Hippocampal formation (tissue), 2 donors: ENCODE measurements at regions not wholly inside any gene's neighbourhood (a gene's known extent, or its start where the extent isn't known, plus 50 kb on each side); places are given as distances from the start of the nearest gene placed in this dataset.
"Not testable (repeated sequence)": the region's sequence is repeated elsewhere in the genome, so short reads cannot be mapped to it uniquely, and the experiment has no call there.

Source experiments
- DNase-seq, 2 donors: peaks; one replicate each; lab custom pipeline; 2025; lab: John Stamatoyannopoulos, UW

DNA sequence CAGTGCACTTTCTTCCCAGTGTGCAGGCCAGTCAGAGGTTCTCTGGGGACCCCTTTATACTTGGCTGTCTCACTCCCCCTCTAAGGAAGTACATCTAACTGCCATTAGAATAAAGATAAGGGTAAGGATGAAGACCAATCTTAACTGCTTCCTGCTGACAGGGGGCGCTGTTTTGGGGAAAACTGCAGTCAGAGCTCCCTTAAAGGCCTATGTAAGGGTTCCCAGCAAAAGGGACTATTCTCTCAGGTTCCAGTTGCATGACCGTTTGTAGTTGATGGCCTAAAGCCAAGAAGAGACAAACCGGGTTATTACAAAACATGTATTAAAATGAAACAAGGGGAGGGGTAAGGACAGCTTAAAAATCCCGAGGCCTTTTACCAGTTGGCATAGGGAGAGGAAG, 115.6 kb upstream of the SPIN4 start:
- no peak for DNase-seq

DNA sequence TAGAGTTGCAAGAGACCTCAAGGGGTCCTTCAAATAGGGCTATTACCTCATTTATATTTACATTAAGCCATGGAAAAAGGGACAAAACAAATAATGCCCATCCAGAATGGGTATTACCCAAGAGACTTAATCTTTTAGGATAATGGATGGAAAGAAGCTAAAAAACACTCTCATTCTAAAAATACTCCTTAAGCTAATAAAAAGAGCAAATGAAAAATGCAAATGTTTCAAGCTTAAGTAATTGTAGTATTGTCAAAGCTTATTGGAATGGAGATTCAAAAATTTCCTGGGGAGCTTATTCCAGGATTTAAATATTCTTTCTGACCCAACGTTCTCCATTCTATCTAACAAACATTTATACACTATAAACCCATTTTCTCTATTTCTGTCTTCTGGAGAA, 107.8 kb upstream of the SPIN4 start:
- DNase-seq = no peak

DNA sequence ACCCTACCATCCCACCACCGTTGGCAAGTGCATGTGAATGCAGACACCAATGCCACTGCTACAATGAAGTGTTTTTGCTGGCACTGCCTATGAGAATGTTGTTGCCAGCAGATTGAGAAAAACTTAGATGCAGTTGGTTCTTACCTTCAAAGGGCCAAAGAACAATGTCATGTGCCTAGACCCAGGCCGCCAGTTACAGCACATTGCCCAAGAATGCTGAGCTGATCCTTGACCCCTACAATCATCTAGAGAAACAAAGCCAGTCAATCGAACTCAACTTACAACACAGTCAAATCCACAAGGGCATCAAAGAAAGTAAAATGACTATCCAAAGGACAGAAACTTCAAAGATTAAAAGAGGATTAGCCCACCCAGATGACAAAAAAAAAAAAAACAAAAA, 102.4 kb upstream of the SPIN4 start:
- no peak for DNase-seq

DNA sequence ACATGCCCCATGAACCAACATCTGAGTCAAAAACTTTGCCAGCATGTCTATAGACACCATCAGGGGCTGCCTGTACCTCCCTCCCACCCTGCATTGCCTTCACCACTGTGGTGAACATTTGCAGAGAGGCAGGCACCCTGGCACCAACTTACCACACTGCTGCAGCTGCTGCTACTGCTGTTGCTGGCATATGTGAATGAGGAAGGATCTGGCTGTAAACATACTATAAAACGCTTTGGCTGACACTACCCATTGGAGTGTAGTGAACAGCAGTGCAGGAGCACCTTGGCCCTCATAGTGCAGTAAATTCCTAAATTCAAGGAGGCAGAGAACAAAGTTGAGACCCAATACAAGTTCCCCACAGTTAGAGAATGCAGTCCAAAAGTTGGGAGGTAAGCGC, 90.6 kb upstream of the SPIN4 start:
- no peak for DNase-seq

DNA sequence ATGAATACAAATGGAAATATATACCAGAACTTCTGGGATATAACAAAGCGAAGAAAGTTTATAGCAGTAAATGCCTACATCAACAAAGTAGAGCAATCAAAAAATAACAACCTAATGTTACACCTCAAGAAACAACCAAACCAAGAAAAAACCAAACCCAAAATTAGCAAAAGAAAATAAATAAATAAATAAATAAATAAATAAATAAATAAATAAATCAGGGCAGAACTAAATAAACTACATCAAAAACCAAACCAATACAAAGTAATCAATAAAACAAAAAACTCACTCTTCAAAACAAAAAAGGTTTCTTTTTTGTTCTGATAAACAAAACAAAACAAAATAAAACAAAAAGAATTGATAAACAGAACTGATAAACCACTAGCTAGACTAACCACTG, 88.4 kb upstream of the SPIN4 start:
- no peak for DNase-seq

DNA sequence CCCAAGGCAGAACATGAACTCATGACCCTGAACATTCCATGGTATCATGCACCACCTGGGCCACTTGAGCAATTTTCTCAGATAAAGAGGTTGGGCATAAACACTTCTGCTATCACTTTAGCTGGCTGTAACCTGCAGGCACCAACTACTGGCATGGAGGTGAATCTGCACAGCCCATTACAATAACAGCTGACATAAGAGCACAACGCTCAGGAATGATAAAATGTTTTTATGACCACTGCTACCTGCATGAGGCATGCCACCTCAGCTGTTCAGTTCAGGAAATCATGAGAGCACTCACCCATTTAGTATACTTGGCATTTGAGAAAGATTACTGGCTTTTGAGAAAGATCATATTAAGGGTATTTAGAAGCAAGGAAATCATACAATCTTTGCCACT, 85.7 kb upstream of the SPIN4 start:
- no peak for DNase-seq

DNA sequence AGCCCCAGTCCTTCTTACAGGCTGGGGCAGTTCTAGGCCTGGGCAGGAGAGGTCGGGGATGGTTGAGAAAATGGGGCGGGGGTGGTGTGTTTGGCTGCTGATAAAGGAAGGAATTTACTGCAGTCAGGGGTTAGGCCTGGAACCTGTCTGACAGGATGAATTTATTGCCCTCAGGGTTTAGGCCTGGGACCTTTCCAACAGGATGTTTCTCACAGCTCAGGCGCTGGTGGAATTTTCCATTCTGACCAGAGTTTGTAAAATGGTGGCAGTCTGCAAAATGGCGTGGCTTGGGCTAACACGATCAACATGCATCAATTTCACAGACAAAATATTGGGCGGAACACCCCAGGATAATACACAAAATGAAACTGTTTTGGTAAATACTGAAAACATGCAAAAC, 83.5 kb upstream of the SPIN4 start:
- DNase-seq = no peak

DNA sequence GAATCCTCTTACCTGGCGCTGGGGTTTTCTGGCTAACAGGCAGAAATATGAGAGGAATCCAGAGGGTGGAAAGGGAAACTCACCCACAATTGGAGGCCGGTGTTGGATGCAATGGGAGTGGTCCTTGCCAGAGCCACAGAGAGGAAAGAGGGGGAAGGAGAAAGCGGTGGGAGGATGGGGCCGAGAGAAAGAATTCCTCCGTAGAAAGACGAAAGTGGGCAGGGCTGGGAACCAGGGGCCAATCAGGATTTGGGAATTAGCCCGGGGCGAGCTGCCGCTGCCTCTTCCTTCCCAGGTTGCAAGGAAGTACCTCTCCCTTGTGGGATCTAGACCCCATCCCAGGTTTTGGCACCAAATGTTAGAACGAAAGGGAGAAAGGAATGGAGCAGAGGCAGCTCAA, 83.1 kb upstream of the SPIN4 start:
- no peak for DNase-seq

DNA sequence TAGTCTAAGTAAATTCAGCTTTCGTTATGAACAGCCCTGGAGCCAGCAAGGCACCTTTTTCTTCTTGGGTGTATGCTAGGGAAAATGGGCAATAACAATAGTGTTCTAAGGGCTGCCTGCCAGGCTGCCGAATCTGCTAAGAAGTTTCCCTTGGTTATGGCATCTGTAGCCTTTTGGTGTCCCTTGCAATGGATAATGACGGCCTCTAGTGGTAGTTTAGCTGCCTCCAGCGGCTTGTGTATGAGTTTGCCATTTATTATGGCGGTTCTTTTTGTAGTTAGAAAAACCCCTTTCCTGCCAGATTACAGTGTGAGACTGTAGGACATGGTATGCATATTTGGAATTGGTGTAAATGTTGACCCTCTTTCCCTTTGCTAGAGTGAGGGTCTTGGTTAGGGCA, 78.9 kb upstream of the SPIN4 start:
- DNase-seq = no peak

DNA sequence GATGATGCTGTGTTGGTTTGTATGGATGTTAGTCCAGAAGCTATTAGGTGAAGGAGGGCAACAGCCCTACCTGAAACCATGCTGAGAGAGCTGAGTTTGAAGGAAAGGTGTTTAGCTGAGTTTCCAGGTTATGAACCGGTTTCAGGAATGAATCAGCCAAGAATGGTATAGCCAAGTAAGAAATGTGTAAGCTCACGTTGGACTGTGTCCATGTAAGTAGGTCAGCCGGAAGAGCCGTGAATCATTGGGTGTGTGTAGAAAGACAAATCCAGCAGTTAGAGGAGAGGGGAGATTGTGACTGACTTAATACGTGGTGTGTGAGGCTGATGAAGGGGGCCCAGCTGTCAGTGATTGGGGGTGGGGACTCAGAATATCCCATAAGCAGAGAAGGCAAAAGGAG, 77.2 kb upstream of the SPIN4 start:
- DNase-seq = no peak

DNA sequence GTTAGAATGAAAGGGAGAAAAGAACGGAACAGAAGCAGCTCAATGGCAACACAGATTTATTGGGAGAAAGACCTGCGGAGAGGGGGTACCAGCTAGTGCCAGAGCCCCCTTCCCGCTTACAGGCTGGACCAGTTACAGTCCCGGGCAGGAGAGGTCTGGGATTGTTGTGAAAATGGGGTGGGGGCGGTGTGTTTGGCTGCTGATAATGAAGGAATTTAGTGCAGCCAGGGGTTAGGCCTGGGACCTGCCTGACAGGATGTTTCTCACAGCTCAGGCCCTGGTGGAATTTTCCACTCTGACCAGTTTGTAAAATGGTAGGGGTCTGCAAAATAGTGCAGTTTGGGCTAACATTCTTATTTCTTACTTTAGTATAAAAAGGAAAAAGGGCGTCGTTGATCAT, 75.4 kb upstream of the SPIN4 start:
- no peak for DNase-seq

DNA sequence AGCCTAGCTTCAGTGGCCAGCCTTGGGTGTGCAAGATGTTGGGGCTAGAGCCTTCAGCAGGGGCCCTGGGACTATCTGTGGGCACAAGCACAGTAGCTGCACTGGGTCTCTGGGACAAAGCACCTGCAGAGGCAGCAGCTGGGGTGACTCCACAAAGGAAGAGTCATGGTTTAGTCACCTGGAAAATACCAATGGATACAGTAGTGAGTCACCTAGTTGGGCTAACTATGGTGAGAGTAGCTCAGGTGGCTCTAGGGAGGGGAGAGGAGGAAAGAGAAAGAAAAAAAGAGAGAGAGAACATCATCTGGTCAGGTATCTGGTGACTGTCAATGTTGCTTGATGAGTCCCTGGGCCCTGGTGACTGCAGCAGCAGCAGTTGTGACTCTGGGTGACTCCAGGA, 72.9 kb upstream of the SPIN4 start:
- no peak for DNase-seq

DNA sequence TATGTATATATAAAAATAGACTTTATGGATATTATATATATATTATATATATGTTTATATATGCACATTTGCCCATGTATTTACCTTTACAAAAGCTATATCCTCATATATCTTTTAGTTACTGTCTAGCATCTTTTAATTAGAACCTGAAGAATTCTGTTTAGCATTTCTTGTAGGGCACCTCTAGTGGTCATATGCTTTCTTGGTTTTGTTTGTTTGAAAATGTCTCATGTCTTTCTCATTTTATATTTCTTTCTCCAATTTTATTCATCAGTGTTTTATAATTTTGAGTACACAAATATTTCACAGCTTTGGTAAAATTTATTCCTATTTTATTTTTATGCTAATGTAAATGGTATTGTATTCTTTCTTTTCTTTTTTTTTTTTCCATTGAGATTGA, 70.3 kb upstream of the SPIN4 start:
- no peak for DNase-seq

DNA sequence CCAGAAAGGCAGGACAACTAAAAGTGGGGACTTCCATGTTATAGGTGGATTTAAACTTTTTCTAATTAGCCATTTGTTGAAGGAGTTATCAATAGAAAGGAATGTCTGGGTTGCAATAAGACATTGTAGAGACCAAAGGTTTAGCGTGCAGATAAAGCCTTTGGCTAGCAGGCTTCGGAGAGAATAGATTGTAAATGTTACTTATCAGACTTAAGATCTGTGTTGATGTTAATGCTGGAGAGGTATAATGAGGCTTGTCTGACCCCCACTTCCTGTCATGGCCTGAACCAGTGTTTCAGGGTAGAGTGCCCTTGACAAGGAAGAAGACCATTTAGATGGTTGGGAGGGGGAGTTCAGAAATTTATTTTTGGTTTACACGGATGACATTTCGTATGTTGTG, 67.1 kb upstream of the SPIN4 start:
- DNase-seq = no peak

DNA sequence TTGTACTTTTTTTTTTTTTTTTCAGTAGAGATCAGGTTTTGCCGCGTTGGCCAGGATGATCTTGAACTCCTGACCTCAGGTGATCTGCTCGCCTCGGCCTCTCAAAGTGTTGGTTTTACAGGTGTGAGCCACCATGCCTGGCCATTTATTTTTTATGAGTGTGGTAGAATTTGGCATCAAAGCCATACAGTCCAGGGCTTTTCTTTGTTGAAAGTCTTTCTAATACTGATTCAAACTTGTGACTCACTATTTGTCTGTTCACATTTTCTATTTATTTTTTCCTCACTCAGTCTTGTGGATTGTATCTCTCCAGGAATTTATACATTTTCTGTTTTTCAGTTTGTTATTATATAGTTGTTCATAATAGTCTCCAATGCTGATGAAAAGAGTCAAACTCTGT, 66.5 kb upstream of the SPIN4 start:
- no peak for DNase-seq

DNA sequence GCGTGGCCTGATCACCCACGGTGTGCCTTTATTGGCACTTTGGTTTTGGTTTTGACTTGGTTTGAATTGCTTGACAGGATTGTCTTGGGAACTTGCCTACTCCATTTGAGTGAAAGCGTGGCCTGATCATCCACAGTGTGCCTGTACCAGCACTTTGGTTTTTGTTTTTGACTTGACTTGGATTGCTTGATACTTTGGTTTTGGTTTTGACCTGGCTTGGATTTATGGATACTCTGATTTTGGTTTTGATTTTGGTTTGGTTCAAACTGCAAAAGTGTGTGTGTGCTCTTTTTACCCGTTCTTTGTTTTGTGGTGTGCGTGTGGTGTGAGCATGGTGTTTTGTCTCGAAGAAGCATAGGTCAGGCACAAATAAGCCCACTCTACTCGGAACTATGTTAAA, 58.8 kb upstream of the SPIN4 start:
- not testable (repeated sequence) for DNase-seq

DNA sequence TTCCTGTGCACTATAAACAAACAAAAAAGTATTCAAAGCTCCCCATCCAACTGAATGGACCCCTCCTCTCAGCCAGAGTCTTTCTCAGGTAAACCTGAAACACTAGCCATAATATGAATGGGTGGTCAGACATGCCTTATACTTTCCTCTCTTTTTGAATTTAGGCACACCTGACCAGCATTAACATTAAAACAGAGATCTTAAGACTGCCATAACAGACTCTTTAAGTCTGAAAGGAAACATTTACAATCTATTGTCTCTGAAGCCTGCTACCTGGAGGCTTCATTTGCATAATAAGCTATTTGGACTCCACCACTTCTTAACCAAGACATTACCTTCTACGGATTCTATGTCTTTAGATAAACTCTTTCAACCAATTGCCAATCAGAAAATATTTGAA, 56.9 kb upstream of the SPIN4 start:
- no peak for DNase-seq

DNA sequence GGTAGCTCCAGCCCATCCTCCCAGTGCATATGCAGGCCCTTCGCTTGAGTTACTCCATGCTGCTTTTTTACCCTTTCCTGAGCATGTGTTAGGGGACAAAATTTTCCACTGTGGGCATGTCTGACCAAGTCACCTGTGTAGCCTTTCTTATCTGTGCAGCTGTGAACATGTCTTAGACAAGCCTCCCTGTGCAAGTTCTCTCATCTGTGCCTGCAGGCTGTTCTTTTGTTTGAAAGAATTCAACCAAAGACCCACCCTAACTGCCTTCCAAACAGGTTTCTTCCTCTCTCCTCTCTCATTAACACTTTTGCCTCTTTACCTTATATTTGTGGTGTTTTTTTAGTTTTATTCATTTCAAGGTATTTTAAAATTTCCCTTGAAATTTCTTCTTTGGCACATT, 53.2 kb upstream of the SPIN4 start:
- DNase-seq = no peak

DNA sequence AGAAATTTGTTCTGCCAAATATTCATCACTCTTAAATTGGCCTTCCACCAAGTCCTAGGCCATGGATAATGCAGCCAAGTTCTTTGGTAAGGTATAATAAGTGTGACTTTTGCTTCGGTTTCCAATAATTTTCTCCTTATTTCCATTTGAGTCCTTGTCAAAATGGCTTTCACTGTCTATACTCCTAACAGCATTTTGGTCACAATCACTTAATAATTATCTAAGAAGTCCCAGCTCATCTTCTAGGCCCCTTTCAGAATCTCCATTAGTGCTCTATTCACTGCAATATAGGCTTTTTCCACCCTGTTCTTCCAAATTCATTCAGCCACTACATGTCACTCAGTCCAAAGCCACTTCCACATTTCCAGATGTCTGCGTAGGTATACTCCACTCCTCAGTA, 51.0 kb upstream of the SPIN4 start:
- no peak for DNase-seq
